GM18526 (cell line): ENCODE measurements at regions not wholly inside any gene's neighbourhood (a gene's known extent, or its start where the extent isn't known, plus 50 kb on each side); places are given as distances from the start of the nearest gene placed in this dataset.

ENCODE experiments used
- POLR2A ChIP-seq: IDR thresholded peaks from 3 replicates; pipeline ENCODE4 v1.6.1; 2011; ENCODE audit not compliant: insufficient read length; ENCODE audit errors: extremely low read depth

DNA sequence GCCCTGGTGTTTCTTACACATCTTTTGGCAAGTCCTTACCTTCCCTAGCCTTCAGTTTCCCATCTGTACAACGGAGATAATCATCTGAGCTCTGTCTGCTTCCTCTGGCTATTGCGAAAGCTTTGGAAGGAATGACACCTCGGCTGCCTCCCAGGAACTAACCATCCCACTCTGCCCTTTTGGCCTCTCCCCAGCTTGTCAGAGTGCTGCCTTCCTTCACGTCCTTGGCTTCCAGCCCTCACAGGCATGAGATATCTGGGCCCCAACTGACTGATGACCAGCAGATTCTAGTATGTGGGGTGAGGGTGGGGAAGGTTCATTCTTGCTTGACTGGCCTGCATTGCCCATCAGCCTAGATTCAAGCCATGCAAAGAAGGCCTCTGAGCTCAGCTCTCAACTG is 253.1 kb upstream of the FGGY start:
- TF ChIP-seq POLR2A, result no peak

DNA sequence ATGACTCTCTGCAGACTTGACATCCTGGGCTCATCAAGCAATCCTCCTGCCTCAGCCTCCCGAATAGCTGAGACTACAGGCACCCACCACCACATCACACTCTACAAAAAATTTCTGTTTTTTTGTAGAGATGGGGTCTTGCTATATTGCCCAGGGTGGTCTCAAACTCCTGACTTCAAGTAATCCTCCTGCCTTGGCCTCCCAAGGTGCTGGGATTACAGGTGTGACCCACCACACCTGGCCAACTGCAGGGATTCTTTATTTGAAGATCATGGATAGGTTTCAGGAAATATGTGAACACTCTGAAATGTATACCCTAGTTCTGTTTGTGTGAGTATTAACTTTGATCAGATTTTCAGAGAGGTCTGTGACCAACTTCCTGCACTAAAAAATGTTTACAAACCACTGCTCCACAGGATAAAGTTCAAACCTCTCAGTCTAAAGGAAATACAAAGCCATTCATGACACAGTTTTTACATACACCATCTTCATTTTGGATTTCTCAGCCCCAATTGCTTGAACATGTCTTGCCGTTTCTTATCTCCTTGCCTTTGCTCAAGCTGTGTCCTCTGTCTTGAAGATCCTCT is 252.3 kb upstream of the FGGY start:
- no peak for TF ChIP-seq POLR2A

DNA sequence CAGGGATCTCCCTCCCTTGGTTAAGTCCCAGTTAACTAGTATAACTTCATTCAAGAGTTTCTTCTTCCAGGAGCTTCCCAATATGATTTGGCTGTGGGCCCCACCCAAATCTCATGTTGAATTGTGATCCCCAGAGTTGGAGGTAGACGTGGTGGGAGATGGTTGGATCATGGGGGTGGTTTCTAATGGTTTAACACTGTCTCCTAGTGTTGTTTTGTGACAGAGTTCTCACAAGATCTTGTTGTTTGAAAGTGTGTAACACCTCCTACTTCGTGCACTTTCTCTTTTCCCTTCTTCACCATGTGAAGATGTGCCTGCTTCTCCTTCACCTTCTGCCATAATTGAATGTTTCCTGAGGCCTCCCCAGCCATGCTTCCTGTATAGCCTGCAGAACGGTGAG is 251.8 kb upstream of the FGGY start:
- no peak for TF ChIP-seq POLR2A

DNA sequence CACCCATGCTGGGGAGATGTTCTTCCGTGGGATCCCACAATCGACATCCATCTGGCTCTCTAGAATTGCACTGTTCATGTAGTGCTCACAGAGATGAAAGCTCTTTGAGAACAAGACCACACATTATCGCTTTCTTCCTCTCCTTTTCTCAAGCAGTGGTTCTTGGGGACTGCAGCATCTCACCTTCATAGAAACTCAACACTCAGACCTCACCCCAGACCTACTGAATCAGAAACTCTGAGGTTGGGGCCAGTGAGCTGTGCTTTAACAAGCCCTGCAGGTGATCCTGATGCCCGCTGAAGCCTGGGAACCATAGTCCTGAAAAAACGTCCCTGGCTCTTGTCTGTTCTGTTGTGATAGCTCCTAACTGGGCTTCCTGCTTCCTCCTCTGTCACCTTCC is 251.3 kb upstream of the FGGY start:
- TF ChIP-seq POLR2A, result no peak

DNA sequence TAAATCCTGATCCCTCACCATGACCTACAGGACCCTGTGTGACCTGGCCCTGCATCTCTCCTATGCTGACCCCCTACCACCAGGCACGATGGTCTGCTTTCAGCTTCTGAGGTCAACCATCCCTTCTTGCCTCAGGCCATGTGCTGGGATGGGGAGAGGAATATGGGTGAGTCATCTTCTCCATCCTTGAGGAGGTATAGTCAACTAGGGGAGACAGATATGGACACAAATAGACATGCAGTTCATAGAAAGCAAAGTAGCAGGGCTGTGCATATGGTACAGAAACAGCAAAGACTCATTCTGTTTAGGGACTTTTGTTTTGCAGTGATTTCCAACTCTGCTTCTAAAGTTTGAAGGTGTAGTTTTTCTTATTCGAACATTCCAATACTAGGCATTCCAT is 250.8 kb upstream of the FGGY start:
- TF ChIP-seq POLR2A, result no peak

DNA sequence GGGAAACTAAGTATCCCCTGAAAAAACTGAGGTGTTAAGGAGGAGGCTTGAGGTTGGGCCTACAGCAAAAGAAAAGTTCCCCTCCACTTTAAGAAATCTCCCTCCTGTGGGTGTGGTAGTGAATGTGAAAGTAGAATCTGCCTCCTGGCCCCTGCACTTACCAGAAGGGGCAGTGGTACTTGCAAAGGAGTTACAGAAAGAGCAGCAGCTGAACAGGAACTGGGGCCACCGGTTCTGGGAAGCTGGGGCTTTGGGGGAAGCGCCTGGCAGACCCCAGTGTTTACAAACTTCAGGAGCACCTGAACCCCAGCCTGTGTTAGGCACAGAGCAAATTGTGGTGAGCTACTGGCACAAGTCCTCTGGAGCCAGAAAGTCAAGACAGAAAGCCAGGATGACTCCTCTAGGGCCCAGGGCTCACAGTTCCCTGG is 250.2 kb upstream of the FGGY start:
- TF ChIP-seq POLR2A, result peak; percentile 25

DNA sequence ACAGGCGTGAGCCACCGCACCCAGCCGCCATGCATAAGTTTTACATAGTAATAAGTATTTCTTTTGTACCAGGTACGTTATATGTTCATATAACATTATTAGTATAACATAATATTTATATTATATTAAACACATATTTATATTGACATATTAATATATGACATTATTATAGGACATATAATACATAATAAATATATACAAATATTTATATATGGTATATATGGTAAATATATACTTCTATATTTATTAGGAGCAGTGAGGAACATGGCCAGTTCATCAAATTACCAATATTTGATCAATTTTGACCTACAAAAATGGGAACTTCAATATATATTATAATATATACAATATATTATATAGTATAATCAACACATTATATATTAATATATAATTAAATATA is 245.9 kb upstream of the FGGY start:
- no peak for TF ChIP-seq POLR2A

DNA sequence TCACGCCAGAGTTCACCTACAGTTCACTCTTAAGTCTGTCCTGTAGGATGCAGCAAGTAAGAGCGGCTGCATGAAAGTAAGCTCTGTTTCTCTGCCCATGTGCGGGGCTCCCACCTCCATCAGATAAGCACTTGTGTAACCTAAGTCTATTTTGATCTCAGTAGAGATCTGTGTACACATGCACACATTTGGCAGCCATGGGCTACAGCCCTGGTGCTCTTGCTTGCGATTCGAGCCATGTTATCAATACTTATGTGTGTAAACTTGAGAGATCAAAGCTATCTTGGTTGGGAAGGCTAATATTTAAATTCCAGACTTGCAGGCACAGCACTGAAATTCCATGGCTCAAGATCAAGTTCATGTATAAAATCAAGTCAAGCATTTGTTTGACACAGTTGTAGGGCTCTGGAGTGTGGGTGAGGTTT is 244.7 kb upstream of the FGGY start:
- TF ChIP-seq POLR2A, result no peak

DNA sequence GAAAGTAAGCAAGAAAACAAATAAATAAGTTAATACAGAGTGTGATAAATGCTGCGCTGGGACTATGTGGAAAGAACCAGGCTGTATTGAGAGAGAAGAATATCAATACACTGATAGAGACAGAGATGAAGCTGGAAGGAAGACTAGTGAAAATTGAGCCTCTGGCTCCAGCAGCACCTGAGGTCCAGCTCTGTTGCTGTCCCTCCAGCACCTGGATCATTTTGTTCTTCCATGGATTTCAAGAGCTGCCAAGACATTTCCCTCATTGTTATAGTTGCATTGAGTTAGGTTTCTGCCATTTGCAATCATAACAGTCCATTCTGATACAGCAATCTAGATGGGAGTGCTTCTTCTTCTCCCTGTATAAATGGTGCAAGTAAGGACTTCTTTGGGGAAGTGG is 242.7 kb upstream of the FGGY start:
- TF ChIP-seq POLR2A, result no peak

DNA sequence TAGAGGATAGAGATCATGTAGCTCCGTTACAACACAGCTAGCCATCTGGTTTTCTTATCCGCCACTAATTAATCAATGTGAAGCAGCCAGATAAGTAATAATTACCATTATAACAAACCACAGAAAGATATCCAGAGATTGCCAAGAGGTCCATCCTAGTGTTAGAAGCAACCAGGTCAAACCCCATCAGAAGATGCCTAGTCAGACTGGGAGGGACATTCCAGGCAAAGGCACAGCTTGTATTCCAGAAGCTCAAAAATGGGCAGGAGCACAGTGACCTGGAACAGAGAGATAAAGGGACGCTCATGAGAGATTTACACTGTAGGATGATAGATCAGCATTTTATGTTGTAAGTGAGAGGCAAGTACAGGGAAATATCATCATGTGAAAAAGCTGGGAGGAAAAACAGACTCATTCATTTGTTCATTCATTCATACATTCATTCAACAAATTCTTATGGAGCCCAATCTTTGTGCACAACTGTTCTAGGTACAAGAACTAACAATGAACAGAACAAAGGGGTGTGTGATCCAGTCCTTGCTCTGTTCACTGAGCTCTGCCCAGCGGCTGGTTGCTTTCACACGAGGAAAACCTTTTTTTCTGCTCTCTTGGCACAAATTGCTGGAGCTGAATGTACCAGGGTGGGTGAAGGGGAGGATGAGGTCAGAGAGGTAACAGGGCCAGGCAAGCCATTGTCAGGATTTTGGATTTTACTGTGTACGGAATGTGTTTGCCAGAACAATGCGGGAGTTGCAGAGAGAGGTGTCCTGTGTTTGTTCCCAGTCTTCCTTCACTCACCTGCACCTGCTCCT is 240.8 kb upstream of the FGGY start:
- TF ChIP-seq POLR2A, result no peak

DNA sequence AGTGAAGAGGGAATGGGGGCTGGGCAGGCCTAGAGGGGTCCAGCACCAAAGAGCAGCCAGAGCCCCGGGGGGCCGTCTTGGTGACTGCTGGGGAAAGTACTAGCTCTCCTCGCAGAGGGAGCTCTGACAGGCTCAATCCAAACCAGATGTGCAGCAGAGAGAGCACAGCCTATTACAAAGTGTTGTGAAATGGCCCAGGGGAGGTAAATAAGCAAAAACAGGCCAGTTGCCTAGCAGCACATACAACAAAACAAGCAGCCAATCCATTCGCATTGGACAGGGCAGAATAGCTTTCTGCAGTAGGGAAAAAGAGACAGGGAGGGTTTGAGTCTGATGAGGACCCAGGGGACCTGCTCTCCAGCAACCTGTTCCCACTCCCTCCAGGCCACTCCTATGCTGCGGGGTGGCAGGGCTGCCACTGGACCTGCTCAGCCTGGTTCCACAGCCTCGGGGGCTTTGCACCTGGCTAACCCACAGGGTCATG is 239.6 kb upstream of the FGGY start:
- TF ChIP-seq POLR2A, result no peak

DNA sequence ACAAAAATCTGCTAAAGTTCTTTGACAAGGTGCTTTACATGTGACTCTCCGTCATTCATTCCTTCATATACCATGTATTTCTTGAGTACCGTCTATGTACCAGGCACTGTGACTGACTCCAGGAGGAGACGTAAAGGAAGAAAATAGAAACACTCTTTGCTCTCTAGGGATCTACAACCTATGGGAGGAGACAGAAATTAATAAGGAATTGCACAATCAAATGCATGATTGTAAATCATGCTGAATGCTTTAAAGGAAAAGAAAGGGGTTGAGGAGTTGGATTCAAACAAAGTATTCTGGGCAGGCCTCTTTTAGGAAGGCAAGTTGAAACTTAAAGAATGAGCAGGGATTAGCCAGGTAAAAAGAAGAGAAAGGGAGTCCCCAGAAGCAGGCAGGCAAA is 239.1 kb upstream of the FGGY start:
- no peak for TF ChIP-seq POLR2A

DNA sequence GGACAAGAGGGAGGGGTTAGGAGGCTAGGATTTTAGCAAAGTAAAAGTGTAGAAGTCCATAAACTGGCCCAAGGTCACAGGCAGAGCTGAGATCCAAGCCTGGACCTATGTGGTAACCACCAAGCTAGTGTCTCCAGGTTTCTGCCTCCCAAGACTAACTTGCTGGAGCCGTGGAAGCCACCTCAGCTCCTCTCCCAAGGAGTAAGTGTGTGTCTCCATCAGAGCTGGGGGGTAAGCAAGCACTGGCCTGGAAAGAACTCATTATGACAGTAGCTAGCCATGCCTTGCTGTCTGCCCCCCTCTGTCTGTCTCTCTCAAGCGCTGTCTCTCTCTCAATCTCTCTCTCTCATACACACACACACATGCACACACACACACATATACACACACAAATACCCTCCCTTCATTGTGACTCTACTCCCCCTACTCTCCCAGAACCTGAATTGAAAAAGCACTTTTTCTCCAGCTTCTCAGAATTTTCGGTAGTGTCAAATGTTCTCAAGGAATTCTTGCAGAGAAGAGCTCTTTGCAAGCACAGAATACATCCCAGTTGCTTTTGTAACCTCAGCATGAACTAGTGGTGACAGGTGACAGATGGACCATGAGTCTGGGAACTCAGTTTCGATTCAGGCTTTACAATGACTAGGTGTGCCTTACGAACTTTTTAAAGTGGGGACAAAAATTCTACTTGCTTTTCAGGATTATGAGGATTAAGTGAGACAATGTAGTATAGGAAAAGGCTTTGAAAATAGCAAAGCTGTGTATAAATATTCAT is 238.0 kb upstream of the FGGY start:
- no peak for TF ChIP-seq POLR2A

DNA sequence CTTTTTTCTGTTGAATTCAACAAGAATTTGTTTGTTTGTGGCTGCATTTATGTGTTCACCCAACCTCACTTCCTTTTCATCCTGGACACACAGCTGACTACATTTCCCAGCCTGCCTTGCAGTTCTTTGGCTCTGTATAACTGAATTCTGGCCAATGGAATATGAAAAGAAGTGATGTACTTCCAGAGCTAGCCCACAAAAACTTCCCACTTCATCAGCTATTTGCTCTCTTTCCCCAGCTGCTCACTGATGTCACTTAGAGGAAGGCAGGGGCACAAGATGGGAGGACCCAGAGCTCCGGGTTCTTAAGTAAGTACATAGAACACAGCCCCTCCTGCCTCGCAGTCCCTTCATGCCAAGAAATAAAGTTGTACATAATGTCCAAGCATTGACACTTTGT is 235.0 kb upstream of the FGGY start:
- no peak for TF ChIP-seq POLR2A

DNA sequence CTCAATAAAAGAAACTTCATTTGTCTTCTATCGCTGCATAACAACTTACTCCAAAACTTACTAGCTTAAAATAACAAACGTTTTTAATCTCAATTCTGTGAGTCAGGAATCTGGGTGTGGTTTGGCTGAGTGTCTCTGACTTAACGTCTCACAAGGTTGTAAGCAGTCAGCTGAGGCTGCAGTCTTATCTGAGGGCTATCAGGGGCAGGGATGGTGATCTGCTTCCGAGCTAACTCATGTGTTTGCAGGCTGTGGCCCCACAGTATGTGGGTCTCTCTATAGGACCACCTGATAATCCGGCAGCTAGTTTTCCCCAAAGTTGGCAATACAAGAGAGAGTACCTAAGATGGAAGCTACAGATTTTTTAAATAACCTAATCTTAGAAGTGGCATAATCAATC is 234.2 kb upstream of the FGGY start:
- TF ChIP-seq POLR2A, result no peak

DNA sequence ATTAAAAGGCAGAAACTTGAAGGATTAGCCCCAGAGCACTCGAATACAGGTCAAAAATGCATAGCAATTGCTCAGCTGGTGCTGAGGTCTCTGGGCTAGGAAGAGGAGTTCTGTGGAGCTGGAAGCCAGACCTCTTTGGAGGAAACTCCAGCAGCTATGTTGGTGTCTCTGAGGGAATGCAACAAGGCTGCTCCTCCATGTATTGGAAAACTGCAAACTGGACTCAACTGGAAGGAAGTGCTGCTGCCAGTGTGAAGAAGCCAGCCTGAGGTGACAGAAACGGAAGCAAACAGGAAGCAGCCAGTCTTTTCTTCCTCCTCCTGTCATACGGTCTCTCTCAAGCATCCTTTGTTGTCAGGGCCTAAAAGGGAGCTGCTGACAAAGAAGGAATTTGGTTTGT is 233.4 kb upstream of the FGGY start:
- TF ChIP-seq POLR2A, result no peak
